ENCODE measurements at regions not wholly inside any gene's neighbourhood (a gene's known extent, or its start where the extent isn't known, plus 50 kb on each side); places are given as distances from the start of the nearest gene placed in this dataset.

- DNase-seq (ENCODE audit: low spot score) = no peak
Observed at GRCh38 chr19:27936139-27936538, 1276.8 kb downstream of the UQCRFS1 start.

- DNase-seq (ENCODE audit: low spot score) = no peak
Observed at GRCh38 chr19:27935669-27936068, 1277.3 kb downstream of the UQCRFS1 start.

GRCh38 chr19:27929399-27929798, 1283.6 kb downstream of the UQCRFS1 start:
- no peak for DNase-seq (ENCODE audit: low spot score)

DNA sequence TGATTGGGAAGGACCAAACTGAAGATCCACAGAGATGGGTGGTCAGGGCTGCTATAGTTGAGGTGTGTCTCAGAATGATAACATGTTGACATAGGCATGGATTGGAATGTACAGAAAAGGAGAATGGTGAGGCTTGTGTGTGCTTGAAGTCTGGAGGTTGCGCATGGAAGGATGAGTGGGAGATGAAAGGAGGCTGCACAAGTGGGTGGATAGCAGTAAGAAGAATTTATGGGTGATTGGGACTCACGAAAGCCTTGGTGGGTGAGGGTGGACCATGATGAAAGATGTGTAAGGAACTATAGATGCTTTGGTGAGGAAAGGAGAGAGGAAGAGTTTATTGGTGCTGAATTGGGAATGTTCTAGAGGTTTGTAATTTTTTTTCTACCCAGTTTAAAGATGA, 1287.7 kb downstream of the UQCRFS1 start:
- no peak for DNase-seq (ENCODE audit: low spot score)

DNA sequence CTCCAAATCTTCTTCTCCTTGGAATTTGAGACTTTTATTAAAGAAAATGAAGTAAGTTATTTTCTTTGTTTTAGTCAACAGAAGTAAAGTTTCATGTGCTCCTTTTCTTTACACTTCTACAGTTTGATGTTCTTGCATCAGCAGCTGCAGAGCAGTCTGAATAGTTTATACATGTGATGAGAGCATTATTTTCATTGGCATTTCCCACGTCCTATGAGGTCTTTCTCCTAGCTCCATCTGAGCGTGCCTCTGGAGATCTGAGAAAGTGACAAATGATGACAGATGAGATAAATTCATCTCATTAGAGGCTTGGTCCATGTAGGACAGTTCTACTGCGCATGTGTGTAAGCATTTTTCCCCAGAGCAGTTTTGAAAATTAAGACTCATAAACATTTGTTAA, 1290.0 kb downstream of the UQCRFS1 start:
- no peak for DNase-seq (ENCODE audit: low spot score)

GRCh38 chr19:27920774-27921173, 1292.2 kb downstream of the UQCRFS1 start:
- no peak for DNase-seq (ENCODE audit: low spot score)

DNA sequence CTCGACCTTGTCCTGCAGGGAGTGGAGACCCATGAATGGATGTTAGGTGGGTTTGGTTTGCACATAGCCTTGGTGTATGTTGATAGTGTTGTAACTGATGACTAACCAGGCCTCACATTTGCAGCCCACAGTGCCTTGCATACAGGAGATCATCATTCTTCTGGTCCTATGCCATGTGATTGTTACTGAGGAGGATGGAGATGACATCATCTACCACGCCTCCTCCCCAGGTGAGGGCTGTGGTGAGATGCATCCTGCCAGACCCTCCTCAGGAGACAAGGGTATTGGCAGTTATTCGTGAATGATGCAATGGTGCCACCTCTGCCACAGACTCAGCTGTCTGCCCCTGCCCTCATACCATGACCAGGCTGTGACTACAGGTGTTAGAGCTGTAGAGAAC, 1294.1 kb downstream of the UQCRFS1 start:
- DNase-seq (ENCODE audit: low spot score) = no peak

DNA sequence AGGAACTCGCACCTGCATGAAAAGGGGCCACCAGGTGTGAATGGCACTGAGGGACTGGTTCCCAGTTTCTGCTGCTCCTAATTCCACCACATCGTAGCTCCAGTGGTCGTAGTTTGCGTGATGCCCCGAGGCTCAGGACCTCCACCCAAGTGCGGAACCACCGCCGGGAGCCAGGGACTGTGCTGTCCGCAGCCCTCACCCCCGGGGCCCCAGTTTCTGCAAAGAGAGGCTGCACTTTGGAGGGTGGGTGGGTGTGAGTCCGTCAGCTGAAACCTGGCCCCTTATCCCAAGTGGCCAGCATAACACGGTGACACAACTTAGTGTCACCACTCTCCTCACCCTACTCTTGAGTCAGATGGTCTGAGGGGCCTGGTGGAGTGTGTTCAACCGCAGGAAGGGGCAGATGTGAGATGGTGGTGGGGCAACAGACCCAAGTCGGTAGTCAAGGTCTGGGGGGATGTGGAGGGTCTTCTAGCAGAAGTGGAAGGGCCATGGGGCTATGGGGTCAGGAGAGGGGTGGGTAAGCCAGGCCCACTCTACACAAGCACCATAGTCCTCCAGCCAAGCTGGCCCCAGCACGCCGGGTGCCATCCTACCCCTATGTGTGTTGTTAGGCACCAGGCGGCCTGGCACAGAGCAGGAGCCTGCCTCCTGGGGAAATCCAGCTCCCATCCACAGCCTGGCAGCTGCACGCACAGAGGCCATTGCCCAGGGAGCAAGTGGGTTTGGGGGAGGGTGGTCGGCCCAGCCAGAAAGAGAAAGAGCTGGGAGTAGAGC, 1301.6 kb downstream of the UQCRFS1 start:
- DNase-seq (ENCODE audit: low spot score) = no peak

- DNase-seq (ENCODE audit: low spot score) = no peak
Observed at GRCh38 chr19:27909861-27910260, 1303.1 kb downstream of the UQCRFS1 start.

- no peak for DNase-seq (ENCODE audit: low spot score)
Observed at GRCh38 chr19:27909185-27909840, 1303.6 kb downstream of the UQCRFS1 start.

GRCh38 chr19:27906081-27906480, 1306.9 kb downstream of the UQCRFS1 start:
- DNase-seq (ENCODE audit: low spot score) = peak; percentile 77

DNA sequence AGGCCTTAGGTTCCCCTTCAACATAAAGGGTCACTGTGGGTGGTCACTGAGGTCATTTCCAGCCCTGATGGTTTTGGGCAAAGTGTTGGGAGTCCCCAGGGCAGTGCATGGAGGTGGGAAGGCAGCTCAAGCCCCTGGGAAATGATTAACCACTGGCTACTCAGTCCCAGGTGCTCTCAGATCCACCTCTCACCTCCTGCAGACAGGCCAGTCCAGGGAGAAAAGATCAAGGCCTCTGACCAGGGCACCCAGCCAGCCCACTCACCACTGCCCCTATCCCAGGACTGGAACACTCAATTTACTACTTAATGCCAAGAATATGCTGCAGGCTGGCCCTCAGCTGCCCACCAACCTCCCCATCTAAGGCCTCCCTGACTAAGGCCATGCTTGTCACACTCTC, 1307.9 kb downstream of the UQCRFS1 start:
- DNase-seq (ENCODE audit: low spot score) = no peak

- DNase-seq (ENCODE audit: low spot score) = no peak
Observed at GRCh38 chr19:27901078-27901477, 1311.9 kb downstream of the UQCRFS1 start.

DNA sequence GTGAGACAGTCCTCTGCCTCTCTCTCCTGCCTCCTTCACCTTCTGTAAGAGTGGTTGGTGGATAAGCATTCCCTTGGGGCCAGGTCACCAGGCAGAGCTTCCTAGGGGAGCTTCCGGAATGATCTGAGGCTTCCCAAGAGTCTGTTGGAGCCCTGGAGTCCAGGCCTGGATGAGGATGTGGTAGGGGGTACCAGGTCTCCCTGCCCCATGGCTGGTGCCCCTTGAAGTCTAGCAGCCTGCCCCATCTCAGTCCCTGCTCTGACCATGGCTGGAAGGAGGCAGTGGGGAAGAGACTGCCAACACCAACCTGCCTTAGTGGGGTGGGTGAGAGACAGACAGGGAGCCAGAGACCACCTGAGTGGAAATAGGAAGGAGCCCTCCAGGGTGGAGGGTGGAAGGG, 1316.9 kb downstream of the UQCRFS1 start:
- no peak for DNase-seq (ENCODE audit: low spot score)

DNA sequence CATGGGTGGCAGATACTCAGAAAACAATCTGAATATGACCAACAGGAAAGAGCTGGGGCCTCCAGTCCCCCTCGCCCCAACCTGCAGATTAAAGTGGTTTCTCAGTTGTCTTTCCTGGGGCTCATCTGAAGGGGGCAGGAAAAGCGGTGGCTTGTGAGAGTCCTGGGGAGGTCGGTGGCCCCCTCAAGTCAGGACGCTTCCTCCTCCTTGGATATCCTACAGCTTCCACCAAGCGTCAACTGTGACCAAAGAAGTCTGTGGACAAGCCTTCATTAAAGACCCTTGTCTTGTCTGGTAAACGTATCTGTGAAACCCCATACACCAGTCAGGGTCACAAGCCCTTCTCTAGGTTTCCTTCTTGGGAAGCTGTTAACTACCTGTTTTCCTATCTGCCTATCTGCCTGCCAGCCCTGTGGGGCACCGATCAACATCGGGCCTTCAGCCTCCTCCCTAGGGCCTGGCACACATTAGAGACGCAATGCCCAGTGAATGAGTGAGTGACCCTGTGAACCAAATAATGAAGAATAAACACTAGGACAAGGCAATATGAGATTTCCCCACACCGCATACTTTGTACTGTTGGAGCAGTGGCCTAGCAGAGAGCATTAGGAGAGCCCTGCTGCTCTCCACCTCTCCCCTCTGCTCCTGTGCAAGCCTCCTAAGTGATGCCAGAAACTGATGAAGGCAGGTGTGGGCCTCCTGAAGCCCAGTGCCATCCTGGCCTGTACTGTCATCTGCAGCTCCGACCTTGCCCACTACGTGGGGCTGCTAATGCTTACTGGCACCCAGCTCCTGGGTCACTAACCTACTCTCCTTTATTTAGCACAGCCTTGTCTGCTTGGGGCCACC, 1317.8 kb downstream of the UQCRFS1 start:
- no peak for DNase-seq (ENCODE audit: low spot score)

DNA sequence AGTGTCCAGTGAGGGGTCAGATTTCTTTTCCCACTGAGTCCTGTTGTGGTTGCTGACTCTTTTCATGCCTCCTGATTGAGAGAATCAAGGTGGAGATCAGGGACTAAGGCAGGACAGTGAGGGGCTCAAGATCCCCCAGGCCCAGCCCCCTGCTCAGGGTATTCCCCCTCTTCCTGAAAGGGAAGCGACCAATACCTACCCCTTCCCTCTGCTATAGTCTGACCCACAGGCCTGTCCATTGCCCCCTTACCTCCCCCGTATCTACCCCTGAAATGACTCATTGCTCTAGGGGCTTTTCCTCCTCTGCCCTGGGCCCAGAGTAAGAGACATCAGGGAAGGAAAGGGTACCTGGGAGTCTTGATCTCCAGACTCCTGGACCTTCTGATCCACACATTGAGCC, 1320.5 kb downstream of the UQCRFS1 start:
- DNase-seq (ENCODE audit: low spot score) = no peak

- DNase-seq (ENCODE audit: low spot score) = no peak
Observed at GRCh38 chr19:27891411-27891810, 1321.5 kb downstream of the UQCRFS1 start.

DNA sequence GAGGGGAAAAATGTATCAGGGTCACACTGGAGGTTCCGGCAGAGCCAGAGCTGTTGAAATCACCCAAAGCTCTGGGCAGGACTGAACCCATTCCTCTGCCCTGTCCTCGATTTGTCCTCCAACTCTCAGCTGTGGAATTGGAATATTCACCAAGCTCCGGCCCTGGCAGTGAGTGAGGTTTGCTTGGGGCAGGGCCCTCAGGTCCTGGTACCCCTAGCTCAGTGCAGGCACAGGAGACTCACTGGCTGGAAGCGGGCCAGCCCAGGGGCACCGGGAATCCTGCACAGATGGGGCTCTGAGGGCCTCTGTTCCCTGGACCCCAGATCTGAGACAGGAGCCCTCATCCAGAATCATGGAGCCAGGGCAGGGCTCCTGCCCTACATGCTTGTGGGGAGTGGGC, 1322.3 kb downstream of the UQCRFS1 start:
- no peak for DNase-seq (ENCODE audit: low spot score)

DNA sequence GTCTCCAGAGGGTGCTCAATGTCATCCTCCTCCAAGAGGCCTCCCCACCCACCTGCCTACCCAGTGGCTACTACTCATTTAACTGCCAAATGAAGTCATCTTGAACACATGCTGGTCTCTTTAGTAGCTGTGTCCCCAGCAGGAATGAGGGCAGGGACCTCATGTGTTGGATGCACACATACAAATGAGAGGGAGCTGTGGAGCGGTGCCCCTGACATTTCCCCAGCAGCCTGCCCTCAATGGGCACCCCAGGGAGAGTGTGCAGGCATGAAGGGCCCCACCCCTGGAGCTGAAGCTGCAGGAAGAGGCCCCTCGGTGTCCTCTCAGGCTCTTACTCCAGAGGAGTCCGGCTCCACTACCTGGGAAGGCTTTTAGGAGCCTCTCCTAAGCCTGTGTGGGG, 1322.7 kb downstream of the UQCRFS1 start:
- no peak for DNase-seq (ENCODE audit: low spot score)

- no peak for DNase-seq (ENCODE audit: low spot score)
Observed at GRCh38 chr19:27889156-27889555, 1323.8 kb downstream of the UQCRFS1 start.

- no peak for DNase-seq (ENCODE audit: low spot score)
Observed at GRCh38 chr19:27887946-27888345, 1325.0 kb downstream of the UQCRFS1 start.

DNA sequence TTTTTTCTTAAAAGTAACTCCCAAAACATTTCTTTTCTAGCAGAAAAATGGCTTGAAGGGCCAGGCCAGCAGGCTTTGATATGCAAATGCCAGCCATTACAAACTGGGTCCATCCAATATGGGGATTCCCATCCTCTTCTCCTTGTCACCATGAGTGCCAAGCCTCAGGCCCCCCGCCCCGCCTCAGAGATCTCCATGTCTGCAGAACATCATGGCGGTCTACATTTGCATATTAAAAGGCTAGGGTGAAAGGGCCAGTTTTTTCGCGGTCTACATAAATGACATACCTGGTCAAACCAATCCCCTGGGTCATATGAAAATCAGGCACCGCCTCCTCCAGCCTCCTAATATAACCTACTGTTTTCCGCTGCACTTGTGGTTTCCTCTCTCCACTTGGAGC, 1327.6 kb downstream of the UQCRFS1 start:
- no peak for DNase-seq (ENCODE audit: low spot score)

- no peak for DNase-seq (ENCODE audit: low spot score)
Observed at GRCh38 chr19:27884376-27884775, 1328.6 kb downstream of the UQCRFS1 start.
